Activated CD4-positive, alpha-beta memory T cell treated with anti-CD3 and anti-CD28 coated beads for 36 hours (primary cell): ENCODE measurements at regions not wholly inside any gene's neighbourhood (a gene's known extent, or its start where the extent isn't known, plus 50 kb on each side); places are given as distances from the start of the nearest gene placed in this dataset.

Source experiments
- CTCF ChIA-PET: fragments of 350-600 bp; sonication (Branson Sonifier 250); formaldehyde crosslinking; loops from one replicate; lab custom pipeline; 2021; ENCODE audit warnings: antibody characterized with exemption, inconsistent platforms; lab: Charles Lee
- POLR2A ChIA-PET: fragments of 350-600 bp; sonication (Branson Sonifier 250); formaldehyde crosslinking; loops from one replicate; lab custom pipeline; 2021; ENCODE audit warnings: antibody characterized with exemption; lab: Charles Lee
- DNase-seq: peaks from one replicate; pipeline ENCODE4 v3.0.0-alpha.2; 2020
- H3K27ac Mint-ChIP-seq: one replicate; pipeline ENCODE4 v1.8.0; 2021; ENCODE audit warnings: mixed read lengths
- H3K27me3 Mint-ChIP-seq: one replicate; pipeline ENCODE4 v1.8.0; 2021; ENCODE audit warnings: mixed read lengths
- H3K36me3 Mint-ChIP-seq: one replicate; pipeline ENCODE4 v1.8.0; 2021; ENCODE audit warnings: mixed read lengths
- H3K4me1 Mint-ChIP-seq: one replicate; pipeline ENCODE4 v1.8.0; 2021; ENCODE audit warnings: low read depth, mixed read lengths
- H3K4me3 Mint-ChIP-seq: one replicate; pipeline ENCODE4 v1.8.0; 2021; ENCODE audit warnings: mild to moderate bottlenecking, mixed read lengths
- H3K9me3 Mint-ChIP-seq: one replicate; pipeline ENCODE4 v1.8.0; 2021; ENCODE audit warnings: mixed read lengths
- intact Hi-C: fragments of 100-400 bp; cut with micrococcal nuclease; formaldehyde crosslinking; loops from one replicate; pipeline ENCODE4 v1.15.1; 2023

DNA sequence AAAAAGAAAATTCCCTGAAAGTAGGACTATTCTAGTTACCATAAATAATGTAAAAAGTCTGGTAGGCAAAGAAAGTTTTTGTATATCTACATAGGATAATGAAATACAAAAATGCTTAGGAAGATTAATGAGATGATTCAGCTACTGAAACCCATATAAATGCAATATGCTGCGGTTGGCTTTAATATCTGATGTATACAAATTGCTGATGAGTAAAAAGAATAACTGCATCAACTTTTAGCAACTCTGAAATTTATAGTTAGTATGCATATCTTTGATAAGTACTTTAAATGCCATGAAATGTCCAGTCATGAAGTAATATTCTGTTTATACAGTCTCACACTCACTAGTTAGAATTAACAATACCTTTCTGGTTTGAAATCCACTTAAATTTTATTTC lies 404.8 kb downstream of the TLL1 start:
- ChIA-PET POLR2A (no interaction called here), CTCF (no interaction called here)
- intact Hi-C loops = no loop called here
- no peak overlapping the region for H3K27ac Mint-ChIP-seq
- H3K36me3 Mint-ChIP-seq = no peaks in the 10 kb centered on the region
- H3K9me3 Mint-ChIP-seq = peaks cover 12% of the 10 kb centered on the region
- no peaks in the 10 kb centered on the region for H3K4me1 Mint-ChIP-seq
- no peak for DNase-seq
- H3K4me3 Mint-ChIP-seq = no peak overlapping the region
- no peaks in the 10 kb centered on the region for H3K27me3 Mint-ChIP-seq

DNA sequence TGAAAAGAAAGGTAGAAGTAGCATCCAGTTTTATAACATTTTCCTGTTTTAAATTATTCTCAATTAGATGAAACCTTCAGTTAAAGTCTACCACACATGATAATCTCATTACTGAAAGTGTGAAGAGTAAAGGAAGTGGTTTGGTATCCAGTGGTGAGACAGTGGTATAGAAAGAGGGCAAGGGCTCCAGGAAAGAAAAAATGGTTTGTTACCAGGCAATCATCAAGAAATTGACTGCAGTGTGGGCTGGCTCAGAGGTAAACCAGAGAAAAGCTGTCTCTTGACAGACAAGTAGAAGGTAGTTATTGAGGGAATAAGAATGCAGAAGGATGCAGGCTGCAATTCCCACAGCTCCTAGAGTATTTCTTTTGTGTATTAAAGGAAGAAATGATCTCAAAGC lies 406.2 kb downstream of the TLL1 start:
- Mint-ChIP-seq H3K27me3 (no peaks in the 10 kb centered on the region), H3K4me3 (no peak overlapping the region), H3K9me3 (peaks cover 6% of the 10 kb centered on the region), H3K27ac (no peak overlapping the region), H3K36me3 (no peaks in the 10 kb centered on the region), H3K4me1 (no peaks in the 10 kb centered on the region)
- ChIA-PET CTCF (no interaction called here), POLR2A (no interaction called here)
- no peak for DNase-seq
- intact Hi-C loops = no loop called here

DNA sequence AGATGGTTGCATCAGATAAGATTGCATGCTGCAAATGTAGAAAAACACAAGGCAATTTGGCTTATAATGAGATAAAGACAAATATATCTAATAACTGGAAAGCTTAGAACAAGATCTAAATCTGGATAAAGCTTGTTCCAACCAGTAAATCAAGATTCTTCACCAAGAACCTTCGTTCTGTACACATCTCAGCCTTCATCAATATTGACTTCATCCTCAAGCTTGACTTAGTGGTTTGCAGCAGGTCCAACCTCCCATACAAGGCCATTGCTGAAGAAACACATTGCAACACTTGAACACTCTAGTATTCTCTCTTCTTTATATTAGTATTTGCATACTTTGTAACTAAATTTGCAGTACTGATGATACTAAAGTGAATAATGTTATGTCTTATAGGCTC lies 407.6 kb downstream of the TLL1 start:
- no peak for DNase-seq
- H3K27me3 Mint-ChIP-seq = no peaks in the 10 kb centered on the region
- H3K27ac Mint-ChIP-seq = no peak overlapping the region
- ChIA-PET POLR2A (no interaction called here), CTCF (no interaction called here)
- peaks cover 2% of the 10 kb centered on the region for H3K9me3 Mint-ChIP-seq
- H3K4me3 Mint-ChIP-seq = no peak overlapping the region
- H3K4me1 Mint-ChIP-seq = no peaks in the 10 kb centered on the region
- H3K36me3 Mint-ChIP-seq = no peaks in the 10 kb centered on the region
- intact Hi-C loops = no loop called here

DNA sequence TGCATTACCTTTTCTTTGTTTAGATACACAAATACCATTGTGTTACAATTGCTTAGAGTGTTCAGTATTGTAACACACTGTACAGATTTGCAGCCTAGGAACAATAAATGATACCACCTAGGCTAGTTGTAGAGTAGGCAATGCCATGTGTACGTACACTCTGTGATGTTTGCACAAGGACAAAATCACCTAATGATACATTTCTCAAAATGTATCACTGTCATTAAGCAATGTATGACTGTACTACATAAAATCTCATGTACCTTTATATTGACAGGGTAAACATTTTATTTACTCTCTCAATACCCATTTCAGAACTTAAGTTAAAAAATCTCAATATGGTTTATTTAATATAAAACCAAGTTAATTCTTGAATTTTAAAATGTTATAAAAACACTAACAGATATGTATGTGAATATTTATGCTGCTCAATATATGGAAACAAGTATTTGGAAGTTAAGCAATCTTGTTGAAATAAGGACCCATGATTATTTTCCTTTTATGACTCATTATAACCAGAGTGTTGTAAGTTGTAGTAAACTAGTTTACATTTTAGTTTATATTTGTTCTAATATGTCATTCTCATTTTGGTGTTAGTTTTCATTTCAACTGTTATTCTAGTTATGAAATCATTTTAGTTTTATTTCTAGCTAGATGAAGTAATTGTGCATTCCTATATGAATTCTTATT lies 409.2 kb downstream of the TLL1 start:
- no peaks in the 10 kb centered on the region for H3K27me3 Mint-ChIP-seq
- peaks cover 2% of the 10 kb centered on the region for H3K9me3 Mint-ChIP-seq
- no peaks in the 10 kb centered on the region for H3K36me3 Mint-ChIP-seq
- intact Hi-C loops = no loop called here
- DNase-seq = no peak
- CTCF ChIA-PET = no interaction called here
- no peaks in the 10 kb centered on the region for H3K4me1 Mint-ChIP-seq
- POLR2A ChIA-PET = no interaction called here
- no peak overlapping the region for H3K4me3 Mint-ChIP-seq
- no peak overlapping the region for H3K27ac Mint-ChIP-seq

DNA sequence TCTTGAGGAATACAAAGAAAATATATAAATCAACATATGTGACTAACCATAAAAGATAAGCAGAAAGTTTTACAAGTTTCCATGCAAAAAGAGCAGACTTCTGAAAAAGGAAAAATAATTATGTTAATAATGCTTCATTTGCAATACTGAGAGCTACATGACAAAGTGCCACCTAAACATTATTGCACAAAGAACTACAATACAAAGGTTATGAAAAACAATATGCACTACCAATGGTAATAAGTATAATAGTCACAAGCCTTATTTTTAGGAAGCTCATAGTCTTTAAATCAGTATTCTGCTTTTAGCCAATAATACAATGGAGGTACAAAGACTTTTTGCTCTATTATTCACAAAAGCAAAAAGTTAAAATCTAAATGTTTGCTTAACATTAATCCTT lies 411.2 kb downstream of the TLL1 start:
- H3K9me3 Mint-ChIP-seq = no peaks in the 10 kb centered on the region
- no peaks in the 10 kb centered on the region for H3K4me1 Mint-ChIP-seq
- POLR2A ChIA-PET = no interaction called here
- no peaks in the 10 kb centered on the region for H3K36me3 Mint-ChIP-seq
- no peak overlapping the region for H3K4me3 Mint-ChIP-seq
- CTCF ChIA-PET = no interaction called here
- DNase-seq = no peak
- H3K27ac Mint-ChIP-seq = no peak overlapping the region
- intact Hi-C loops = no loop called here
- H3K27me3 Mint-ChIP-seq = no peaks in the 10 kb centered on the region

DNA sequence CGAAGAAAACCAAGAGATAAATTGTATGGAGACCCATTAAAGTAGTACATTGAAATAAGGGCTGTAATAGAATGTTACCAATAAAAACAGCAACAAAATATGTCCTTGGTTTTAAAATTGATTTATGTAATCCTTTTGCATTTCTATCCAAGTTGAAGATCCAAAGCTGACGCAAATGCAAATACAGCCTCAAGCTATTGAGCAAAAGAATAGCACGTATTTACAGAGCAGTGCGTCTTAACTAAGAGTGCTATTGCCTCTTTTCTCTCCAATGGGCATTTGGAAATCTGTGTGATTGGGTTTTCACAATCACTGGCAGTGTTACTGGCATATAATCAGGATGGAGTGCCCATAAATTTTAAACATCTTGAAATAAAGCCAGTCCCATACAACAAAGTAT lies 417.4 kb downstream of the TLL1 start:
- H3K4me1 Mint-ChIP-seq = no peaks in the 10 kb centered on the region
- no peak for DNase-seq
- POLR2A ChIA-PET = no interaction called here
- CTCF ChIA-PET = no interaction called here
- H3K36me3 Mint-ChIP-seq = no peaks in the 10 kb centered on the region
- no peak overlapping the region for H3K27ac Mint-ChIP-seq
- no peaks in the 10 kb centered on the region for H3K27me3 Mint-ChIP-seq
- peaks cover 7% of the 10 kb centered on the region for H3K9me3 Mint-ChIP-seq
- no peak overlapping the region for H3K4me3 Mint-ChIP-seq
- intact Hi-C loops = no loop called here

DNA sequence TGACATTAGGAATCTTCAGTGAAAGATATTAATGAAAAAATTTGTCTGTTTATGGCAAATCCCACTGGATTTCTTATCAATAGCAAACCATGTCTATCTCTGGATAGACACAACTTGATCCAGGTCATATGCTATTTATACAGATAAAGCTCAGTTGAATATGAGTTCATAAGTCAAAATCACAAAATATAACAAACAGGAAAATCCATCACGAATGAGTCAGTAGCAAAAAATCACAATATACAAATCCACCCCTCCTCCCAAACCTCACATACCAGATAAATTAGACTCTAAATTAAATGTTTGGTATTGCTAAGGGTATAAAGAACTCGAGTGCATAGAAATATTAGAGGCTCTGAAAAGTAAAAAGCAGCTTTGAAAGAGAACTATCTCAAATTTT lies 420.5 kb downstream of the TLL1 start:
- Mint-ChIP-seq H3K9me3 (peaks cover 7% of the 10 kb centered on the region), H3K27me3 (no peaks in the 10 kb centered on the region), H3K4me3 (no peak overlapping the region), H3K27ac (no peak overlapping the region), H3K4me1 (no peaks in the 10 kb centered on the region), H3K36me3 (no peaks in the 10 kb centered on the region)
- POLR2A ChIA-PET = no interaction called here
- CTCF ChIA-PET = no interaction called here
- intact Hi-C loops = no loop called here
- DNase-seq = no peak

DNA sequence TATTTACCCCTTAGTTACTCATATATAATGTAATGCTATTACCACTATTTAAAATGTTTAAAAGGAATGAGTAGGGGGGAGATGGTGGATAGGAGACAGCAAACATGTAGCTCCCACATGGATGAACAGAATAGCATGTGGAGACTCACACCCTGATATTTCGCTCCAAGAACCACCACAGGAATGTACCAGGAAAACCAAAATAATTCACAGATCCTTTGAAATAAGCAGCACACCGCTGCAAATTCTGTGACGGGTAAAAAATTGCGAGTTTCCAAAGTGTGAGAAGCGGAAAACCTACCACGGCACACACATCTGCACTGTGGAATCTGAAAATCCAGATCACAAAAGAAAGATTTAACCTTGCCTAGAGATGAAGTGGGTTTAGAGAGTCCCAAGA lies 428.2 kb downstream of the TLL1 start:
- CTCF ChIA-PET = no interaction called here
- intact Hi-C loops = no loop called here
- H3K27me3 Mint-ChIP-seq = no peaks in the 10 kb centered on the region
- H3K36me3 Mint-ChIP-seq = no peaks in the 10 kb centered on the region
- no peaks in the 10 kb centered on the region for H3K9me3 Mint-ChIP-seq
- DNase-seq = no peak
- no peak overlapping the region for H3K27ac Mint-ChIP-seq
- H3K4me3 Mint-ChIP-seq = no peak overlapping the region
- no peaks in the 10 kb centered on the region for H3K4me1 Mint-ChIP-seq
- POLR2A ChIA-PET = no interaction called here

DNA sequence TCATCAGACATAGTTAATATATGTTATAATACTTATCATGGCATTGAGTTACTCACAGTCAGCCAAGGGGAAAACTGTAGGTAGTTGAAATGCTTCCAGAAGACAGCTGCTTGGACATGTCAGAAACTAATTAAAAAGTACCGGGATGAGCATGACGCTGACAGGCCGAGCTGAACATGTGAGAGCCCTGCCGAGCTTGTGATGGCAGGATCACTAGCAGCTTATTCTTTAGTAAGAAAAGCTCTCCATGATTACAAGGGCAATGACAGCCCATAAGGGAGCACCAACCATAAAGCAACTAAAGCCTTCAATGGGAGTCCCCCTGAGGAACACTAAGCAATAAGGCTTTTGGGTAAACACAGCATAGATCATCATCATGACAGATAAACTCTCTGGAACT lies 435.6 kb downstream of the TLL1 start:
- Mint-ChIP-seq H3K4me1 (no peaks in the 10 kb centered on the region), H3K4me3 (no peak overlapping the region), H3K9me3 (peaks cover 8% of the 10 kb centered on the region), H3K27me3 (no peaks in the 10 kb centered on the region), H3K27ac (no peak overlapping the region), H3K36me3 (no peaks in the 10 kb centered on the region)
- ChIA-PET CTCF (no interaction called here), POLR2A (no interaction called here)
- intact Hi-C loops = no loop called here
- DNase-seq = no peak

DNA sequence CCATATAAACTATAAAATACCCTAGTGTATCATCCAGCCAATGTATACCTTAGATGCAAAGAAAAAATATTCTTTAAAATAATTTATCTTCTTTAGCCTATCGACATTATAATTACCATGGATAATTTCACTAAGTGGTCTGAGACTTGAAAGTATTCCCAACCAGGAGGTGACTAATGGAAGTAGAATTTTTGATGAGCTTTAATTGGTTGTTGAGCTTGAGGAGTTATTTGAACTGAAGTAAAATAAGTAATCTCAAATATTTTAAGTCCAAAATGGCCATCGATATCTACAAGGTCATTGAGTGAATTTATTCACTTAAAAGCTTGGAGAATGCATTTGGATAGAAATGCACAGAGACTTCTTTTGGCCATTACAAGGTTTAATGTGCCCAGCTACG lies 436.2 kb downstream of the TLL1 start:
- DNase-seq = no peak
- no peaks in the 10 kb centered on the region for H3K4me1 Mint-ChIP-seq
- ChIA-PET CTCF (no interaction called here), POLR2A (no interaction called here)
- intact Hi-C loops = no loop called here
- H3K9me3 Mint-ChIP-seq = peaks cover 8% of the 10 kb centered on the region
- H3K4me3 Mint-ChIP-seq = no peak overlapping the region
- no peaks in the 10 kb centered on the region for H3K36me3 Mint-ChIP-seq
- H3K27ac Mint-ChIP-seq = no peak overlapping the region
- H3K27me3 Mint-ChIP-seq = no peaks in the 10 kb centered on the region

DNA sequence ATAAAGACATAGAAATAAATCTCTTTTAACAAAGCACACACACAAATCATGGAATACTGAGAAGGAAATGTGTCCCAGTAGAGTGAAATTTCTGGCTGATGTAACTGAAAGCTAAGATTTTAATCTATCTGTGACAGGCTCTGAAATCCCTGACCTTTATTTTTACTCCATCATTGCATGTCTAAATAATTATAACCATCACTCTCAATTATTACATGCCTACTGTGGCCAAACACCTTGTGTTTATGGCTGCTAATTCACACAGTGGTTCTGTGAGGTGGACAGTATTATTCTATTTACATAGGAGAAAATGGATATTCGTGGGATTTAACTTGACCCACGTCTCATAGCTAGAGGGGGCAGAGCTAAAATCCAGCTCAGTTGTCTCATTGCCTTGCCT lies 438.1 kb downstream of the TLL1 start:
- ChIA-PET POLR2A (no interaction called here), CTCF (no interaction called here)
- Mint-ChIP-seq H3K4me1 (no peaks in the 10 kb centered on the region), H3K36me3 (no peaks in the 10 kb centered on the region), H3K27me3 (no peaks in the 10 kb centered on the region), H3K27ac (no peak overlapping the region), H3K4me3 (no peak overlapping the region), H3K9me3 (peaks cover 8% of the 10 kb centered on the region)
- no peak for DNase-seq
- intact Hi-C loops = no loop called here

DNA sequence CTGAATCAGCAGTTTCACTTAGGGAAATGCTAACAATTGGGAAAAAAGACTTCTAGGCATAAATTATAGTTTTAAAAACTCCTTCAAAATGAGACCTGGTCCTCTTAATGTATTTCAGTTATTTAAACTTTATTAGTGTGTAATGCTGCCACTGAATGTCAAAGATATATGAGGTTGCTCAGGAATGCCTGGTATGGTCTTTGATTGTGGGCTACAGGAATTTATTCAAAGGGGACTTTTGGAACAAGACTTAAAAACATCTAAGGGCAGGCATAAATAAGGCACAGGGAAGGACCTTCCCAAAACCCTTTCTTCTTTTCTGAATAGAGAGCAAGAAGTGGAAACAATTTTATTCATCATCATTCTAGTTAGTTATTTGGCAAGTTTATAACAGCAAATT lies 439.1 kb downstream of the TLL1 start:
- intact Hi-C loops = no loop called here
- DNase-seq = no peak
- Mint-ChIP-seq H3K27ac (no peak overlapping the region), H3K4me1 (no peaks in the 10 kb centered on the region), H3K27me3 (no peaks in the 10 kb centered on the region), H3K36me3 (no peaks in the 10 kb centered on the region), H3K9me3 (peaks cover 9% of the 10 kb centered on the region), H3K4me3 (no peak overlapping the region)
- ChIA-PET POLR2A (no interaction called here), CTCF (no interaction called here)

DNA sequence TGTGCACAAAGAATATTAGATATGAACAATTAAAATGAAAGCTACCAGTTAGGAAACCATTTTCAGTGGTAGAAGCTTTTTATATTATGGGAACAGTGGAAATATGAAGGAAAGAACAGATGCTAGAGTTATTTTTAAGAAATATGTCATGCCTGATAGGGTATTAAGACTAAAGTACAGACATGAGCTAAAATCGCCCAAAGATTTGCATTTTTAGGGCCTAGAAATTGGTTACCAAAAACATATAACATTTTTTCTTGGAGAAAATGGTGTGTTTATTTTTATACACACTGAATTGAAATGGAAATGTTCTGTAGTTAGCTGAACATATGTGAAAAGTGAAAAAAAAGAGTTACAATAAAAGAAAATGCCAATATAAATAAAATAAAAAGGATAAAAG lies 441.9 kb downstream of the TLL1 start:
- Mint-ChIP-seq H3K36me3 (no peaks in the 10 kb centered on the region), H3K4me3 (no peak overlapping the region), H3K9me3 (peaks cover 8% of the 10 kb centered on the region), H3K4me1 (no peaks in the 10 kb centered on the region), H3K27me3 (no peaks in the 10 kb centered on the region), H3K27ac (no peak overlapping the region)
- intact Hi-C loops = no loop called here
- CTCF ChIA-PET = no interaction called here
- POLR2A ChIA-PET = no interaction called here
- no peak for DNase-seq
